GM19240 (cell line): ENCODE measurements at regions not wholly inside any gene's neighbourhood (a gene's known extent, or its start where the extent isn't known, plus 50 kb on each side); places are given as distances from the start of the nearest gene placed in this dataset.
A peak's percentile ranks its signal among the peaks of the same experiment; 100 is the strongest.

ENCODE experiments used
- DNase-seq: peaks from one replicate; pipeline ENCODE4 v3.0.0; 2011; ENCODE audit warnings: low spot score; ENCODE audit not compliant: insufficient read length

- DNase-seq: no peak
Observed at GRCh38 chr15:46304321-46304720, 669.5 kb downstream of the SQOR start.

GRCh38 chr15:46307746-46308145 lies 672.9 kb downstream of the SQOR start:
- DNase-seq: no peak

DNA sequence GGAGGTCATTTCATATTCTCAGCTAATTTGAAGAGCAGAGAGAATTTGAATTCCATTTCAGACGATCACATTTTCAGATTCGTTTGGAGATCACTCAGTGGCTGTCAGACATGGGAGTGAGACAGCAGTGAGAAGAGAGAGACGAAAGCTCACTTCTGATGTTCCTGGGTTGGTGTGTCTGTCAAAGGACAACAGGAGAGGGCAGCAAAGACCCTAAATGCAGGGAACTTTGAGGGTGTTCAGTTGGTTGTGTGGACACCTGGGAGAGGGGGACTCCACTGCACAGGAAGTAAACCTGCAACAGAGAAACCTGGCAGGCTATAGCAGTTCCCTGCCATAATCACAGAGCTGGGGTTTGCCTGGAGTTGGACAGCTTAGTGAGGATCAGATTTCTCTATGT lies 675.1 kb downstream of the SQOR start:
- DNase-seq: no peak

DNA sequence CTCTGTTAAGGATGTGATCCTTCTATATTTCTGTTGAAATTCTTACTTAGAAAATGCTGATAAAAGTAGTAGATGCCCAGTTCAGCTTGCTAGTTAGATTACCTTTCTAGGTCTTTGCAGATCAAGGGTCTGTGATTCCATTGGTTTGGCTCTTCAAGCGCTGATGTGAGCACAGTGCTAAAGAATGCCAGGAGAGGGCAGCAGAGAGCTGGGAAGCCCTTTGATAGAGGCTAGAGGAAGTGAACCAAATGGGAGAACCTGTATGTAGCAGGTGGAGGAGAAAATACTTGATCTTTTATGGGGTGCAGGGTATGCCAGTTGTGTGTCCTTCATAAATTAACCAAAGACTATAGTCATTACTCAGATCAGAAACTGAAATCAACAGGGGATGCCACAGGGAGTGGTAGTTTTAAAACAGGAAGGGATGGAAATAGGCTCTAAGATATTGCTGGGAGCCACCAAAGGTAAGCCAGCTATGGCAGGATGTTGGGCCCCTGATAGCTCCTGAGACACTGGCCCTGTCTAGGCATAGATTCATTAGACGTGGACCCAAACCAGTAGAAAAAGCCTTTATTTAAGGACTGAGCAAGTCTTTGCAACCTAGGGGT lies 677.4 kb downstream of the SQOR start:
- peak; percentile 19 for DNase-seq

DNA sequence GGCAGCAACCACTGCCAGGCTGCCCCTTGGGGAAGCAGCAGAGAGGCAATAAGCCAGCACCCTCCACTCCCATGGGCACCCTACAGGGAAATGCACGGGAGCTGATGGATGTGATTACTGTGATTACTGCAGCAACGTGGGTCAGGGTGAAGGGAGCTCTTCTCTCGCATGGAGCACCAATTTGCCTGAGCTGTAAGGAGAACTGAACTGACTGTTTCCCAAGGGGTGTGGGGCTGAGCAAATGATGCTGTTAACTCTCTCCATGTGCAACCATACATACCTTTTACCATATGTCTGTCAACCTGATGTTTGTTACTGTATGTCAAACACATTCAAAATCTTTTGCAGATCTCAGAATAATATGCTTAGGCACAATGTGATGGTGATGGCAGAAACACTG lies 680.6 kb downstream of the SQOR start:
- no peak for DNase-seq

GRCh38 chr15:46316024-46316423 lies 681.2 kb downstream of the SQOR start:
- DNase-seq: no peak

DNA sequence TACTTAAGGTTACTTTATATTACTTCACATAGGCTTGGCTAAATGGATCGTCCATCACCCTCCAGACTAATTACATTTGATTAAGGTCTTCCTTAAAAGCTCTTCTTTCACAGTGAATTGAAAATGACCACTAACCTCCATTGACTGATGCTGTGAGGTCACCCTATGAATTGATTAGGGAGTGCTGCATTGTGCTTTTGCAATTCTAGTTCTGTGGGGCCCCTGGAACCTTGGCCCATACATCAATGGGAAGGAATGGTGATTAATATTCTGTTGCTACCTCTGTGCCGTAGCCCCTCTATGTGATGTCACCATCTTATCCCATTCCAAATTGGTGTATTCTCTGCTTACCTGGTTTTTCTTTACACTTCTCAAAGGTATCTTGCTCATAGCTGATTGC lies 682.2 kb downstream of the SQOR start:
- no peak for DNase-seq

DNA sequence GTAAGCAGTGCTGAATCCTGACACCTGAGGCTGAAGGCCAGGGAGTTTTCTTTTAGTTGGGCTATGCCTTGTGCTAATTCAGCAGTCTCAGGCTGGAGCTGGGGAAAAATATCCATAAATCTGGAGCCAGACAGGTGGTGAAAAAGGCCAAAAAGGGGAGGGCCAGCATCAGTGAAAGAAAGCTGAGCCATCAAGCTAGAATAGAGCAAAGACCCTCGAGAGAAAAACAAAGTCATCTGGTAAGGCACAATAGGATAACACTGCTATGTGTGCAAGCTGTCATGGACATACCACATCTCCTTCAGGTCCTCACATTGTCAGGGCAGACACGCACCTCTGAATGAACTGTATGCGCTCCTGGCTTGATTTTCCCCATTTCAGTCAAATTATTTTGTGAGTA lies 687.9 kb downstream of the SQOR start:
- DNase-seq: no peak

DNA sequence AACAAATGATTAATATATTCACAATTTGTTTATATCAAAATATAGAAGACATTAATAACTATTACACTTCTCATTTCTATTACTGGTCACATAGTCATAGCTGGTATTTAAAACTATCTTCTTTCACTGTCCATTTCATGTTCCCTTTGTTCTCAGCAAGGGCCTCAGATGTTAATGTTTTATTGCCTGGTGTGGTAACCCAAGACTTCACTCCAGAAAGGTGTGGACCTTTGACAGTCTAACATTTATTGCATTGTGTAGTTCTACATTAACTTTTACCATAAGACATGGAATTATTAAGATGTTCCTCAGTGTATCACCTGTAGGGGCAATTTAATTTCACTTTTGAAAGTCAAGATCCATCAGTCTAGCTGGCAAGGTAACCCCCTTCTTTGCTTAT lies 691.3 kb downstream of the SQOR start:
- no peak for DNase-seq

- DNase-seq: no peak
Observed at GRCh38 chr15:46328821-46329220, 694.0 kb downstream of the SQOR start.

GRCh38 chr15:46329876-46330275 lies 695.0 kb downstream of the SQOR start:
- DNase-seq: no peak

- no peak for DNase-seq
Observed at GRCh38 chr15:46331546-46331945, 696.7 kb downstream of the SQOR start.

DNA sequence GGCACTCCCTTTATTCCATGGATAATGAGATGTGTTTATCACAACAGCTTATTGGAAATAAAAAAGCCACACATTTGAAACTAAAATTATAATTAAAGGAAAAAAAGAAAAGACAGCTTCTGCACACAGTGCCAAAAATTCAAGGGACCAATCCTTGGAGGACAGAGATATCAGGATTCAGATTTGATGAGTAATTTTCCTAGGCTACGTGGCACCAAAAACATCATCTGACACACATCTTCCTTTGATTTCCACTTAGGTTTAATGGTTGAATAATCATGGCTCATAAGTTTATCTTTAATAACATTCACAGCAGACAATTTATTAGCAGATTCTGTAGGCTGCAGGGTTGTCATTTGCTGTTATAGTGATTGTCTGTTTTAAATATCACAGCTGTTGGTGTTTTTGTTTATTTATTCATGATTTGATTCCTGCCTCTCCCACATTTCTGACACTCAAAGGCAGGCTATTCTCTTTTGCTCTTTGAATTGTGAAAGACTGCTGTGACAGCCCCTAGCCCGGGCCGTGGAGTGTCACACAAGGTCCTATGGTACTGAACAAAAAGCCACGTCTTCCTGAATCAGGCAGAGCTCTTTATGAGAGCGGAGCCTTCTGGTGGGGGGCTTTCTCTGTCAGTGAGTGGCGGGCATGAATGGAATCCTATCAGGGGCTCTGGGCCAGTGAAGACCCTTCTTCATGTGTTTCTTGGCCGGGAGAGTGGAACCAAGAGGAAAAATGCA lies 708.5 kb downstream of the SQOR start:
- DNase-seq: no peak

DNA sequence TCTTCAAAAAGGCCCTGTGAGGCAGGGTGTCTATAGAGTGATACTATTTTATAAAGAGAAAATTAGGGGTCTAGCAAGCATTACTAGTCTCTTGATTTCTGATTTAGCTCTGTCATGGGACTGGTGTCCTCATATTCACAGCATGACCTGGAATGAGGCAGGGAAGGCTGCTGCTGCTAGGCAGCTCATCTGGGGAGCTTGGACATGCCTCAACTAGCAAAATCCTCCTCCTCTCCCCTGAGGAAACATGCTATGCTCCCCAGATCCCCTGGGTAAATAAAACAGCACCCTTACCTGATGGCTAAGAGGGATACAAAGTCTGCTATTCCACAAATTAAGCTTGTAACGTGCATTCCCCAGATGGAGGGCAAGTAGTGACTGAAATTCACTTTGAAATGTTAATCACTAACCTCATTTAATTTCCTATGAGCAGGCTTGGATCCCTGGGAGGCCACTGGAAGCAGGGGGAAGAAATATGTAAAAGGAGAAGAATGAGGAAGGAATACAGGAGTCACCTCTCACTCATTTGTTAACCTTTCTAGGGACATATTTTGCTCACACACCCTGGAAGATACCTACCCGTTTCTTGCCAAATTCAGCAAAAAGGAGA lies 709.4 kb downstream of the SQOR start:
- DNase-seq: no peak

GRCh38 chr15:46344915-46345314 lies 710.1 kb downstream of the SQOR start:
- DNase-seq: no peak

GRCh38 chr15:46354443-46354842 lies 719.6 kb downstream of the SQOR start:
- no peak for DNase-seq

- no peak for DNase-seq
Observed at GRCh38 chr15:46365572-46365971, 730.7 kb downstream of the SQOR start.

GRCh38 chr15:46366360-46367007 lies 731.7 kb downstream of the SQOR start:
- DNase-seq: no peak

DNA sequence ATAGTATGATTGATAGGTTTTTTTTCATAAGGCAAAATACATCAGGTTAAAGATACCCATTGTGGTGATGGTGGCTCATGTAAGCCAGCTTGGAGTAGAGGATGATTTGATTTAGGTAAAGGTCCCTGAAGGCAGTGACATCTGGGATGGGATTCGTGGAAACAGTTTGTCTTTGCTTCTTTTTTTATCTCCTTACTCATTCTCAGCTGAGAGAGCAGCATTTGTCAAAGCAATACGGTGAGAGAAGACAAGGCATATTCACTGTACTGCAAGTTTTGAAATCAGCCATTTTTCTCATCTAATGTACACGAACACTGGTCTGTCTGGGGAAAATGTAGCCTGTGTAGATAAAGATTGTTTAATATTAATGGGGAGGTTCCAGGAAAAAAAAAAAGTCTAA lies 749.1 kb downstream of the SQOR start:
- DNase-seq: no peak

DNA sequence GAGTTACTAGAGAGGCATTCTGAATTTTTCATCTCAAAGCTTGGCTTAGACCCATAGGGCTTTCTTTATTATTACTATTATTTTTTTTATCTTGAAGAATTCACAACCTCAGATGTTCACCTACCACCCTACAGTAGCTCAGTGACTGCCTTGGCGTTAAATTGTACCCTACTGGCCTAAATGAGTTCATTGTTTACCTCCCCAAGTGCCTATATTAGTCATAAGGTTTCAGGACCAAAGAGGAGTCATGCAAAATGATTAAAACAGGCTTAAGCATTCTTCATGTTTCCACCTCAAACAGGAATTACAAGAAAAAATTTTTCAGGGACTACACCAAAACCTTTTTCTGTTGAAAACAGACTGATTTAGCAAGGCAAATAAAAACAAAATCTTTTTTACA lies 751.5 kb downstream of the SQOR start:
- no peak for DNase-seq

DNA sequence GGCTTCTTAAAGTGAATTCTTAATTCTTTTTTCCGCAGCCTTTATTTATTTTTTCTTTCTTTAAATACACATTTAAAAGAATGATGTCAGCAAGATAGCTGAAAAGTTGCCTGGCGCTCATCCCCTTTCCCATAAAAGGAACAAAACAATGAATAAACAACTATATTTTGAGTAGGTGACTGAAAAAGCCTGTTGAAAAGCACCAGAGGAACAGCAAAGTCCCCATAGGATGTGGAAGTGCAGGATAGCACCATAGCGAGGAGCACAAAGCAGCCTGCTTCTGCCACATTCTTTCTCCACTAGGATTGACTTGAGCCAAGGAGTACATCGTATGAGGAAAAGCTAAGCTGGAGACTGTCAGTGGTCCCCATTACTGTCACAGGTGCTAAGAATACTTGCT lies 754.9 kb downstream of the SQOR start:
- DNase-seq: no peak

DNA sequence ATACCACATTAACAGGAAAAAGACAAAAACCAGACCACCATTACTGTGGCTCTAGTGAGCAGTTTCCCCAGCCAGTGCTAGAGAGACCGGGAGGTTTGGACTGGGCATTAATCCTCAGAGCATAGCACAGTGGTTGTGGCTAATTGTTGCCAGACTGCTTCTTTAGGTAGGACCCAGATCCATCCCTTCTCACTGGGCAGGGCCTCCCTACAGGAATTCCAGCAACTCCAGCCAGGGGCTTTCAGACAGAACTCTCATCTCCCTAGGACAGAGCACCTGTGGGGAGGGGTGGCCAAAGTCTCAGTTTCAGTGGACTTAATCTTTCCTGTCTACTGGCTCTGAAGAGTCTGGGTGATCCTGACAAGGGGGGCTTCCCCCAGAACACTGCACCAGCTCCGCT lies 759.6 kb downstream of the SQOR start:
- DNase-seq: no peak
